Fibroblast of pulmonary artery (primary cell): ENCODE measurements at regions not wholly inside any gene's neighbourhood (a gene's known extent, or its start where the extent isn't known, plus 50 kb on each side); places are given as distances from the start of the nearest gene placed in this dataset.

Experiments
- DNase-seq: peaks from one replicate; pipeline ENCODE4 v3.0.0-alpha.2; 2010; ENCODE audit warnings: low read depth
- H3K4me3 ChIP-seq: replicated peaks from 2 replicates; pipeline ENCODE4 v1.5.1; 2011; ENCODE audit warnings: low read depth, mild to moderate bottlenecking, control low read depth, low read length, moderate library complexity
- CTCF ChIP-seq: IDR thresholded peaks from 2 replicates; pipeline ENCODE4 v1.5.1; 2011; ENCODE audit warnings: mild to moderate bottlenecking, control low read depth, low read length, inconsistent platforms; ENCODE audit errors: missing control alignments

DNA sequence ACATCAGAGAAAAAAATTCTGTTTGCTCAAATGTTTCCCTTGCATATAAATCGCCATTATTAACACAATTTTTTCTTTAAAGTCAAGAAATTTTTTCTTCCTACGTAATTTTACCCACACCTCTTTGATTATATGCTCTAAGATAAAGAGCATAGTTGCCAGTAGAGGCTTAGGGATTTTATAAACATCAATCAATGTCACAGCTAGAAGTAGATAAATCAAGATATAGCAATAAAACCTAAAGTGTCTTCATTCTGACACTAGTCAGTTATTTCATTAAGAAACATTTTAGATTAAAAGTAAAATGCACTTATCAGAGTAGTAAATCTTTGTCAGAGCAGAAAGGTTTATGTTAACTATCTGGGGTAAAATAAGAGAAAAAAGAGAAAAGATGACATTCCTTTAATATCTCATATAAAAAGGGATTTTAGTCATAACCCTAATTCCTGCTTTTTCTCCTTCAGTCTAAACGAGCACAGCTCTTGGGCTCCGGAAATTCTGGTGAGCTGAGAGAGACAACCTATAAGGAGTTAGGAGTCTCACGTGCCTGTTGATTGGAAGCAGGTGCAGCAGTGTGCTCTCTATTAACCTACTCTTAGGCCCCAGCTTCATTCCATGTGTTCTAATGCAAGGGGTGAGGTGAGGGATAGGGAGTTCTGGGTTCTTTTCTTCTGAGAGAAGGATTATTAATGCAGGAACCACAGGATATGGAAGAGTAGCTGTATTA lies 172.4 kb upstream of the GULP1 start:
- TF ChIP-seq CTCF: no peak
- DNase-seq: no peak
- no peak overlapping the region for H3K4me3 ChIP-seq

DNA sequence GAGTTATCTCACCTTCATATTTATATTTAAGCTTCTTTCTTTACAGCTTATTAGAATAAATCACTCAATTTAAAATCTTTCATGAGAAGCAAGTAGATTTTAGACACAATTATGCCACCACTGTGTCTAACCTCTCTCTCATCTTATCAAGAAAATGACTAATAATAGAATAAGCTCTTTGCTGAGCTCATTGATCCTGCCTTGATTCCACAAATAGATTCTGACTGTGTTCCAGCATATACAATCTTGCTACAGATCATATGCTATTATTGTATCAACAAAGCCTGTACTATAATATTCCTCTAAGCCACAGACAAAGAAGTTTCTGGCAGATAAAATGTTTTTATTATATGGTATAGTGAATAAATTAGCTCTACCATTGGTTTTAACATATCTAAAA lies 168.7 kb upstream of the GULP1 start:
- no peak for DNase-seq
- no peak for TF ChIP-seq CTCF
- no peak overlapping the region for H3K4me3 ChIP-seq

- H3K4me3 ChIP-seq: no peak overlapping the region
- TF ChIP-seq CTCF: no peak
- no peak for DNase-seq
These were observed 162.0 kb upstream of the GULP1 start for GRCh38 chr2:188129677-188130076.

DNA sequence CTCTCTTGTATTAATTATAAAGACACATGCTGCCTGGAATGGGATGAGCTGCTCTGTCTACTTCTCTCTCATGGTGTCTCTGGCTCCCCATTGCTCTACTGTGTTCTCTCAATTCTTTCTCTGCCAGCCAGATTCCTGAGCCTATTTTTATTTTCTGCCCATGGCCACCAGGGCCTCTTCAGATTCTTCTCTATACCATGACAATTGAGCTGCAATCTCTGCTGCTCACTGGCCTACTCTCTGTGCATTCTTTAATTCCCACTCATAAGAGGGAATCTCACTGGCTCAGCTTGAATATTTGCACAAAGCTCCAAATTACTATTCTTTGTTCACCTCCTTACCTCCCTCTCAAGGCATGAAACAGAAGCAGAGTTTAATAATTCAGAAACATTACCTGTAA lies 161.4 kb upstream of the GULP1 start:
- no peak for TF ChIP-seq CTCF
- no peak overlapping the region for H3K4me3 ChIP-seq
- DNase-seq: no peak

- H3K4me3 ChIP-seq: no peak overlapping the region
- no peak for DNase-seq
- no peak for TF ChIP-seq CTCF
These were observed 160.4 kb upstream of the GULP1 start for GRCh38 chr2:188131281-188131680.

DNA sequence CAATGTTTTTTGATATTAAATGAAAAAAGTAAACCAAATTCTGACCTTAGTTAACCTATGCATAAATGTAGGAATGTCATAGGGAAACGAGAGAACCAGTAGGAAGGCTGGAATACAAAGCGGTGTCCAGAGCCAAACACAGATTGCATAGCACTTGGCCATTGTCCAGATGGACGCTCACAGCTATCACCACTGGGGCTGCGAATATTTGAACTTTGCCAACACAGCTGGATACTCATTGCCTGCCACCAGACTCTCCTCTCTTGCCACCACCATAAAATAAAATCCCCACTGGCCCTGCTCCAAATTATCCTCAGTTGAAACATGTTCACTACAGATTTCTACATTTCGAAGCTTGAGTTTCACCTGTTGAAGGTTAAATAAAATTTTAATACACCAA lies 159.3 kb upstream of the GULP1 start:
- DNase-seq: peak; percentile 49
- no peak overlapping the region for H3K4me3 ChIP-seq
- TF ChIP-seq CTCF: no peak

DNA sequence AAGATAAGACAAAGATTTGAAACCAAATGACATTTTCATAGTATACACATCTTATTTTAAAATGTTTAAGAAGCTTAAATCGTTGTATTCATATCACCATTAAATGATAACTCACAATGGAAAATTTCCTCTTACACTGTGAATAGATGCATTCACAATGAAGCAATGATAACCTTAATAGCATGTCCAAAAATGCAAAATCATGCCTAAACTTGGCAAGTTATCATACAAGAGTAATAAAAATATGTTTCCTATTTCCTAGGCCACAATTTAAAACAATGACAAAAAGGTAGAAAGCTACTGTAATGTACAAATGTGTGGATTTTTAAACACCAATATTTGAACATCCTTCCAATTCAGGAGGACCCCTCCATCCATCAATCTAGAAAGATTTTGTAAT lies 157.4 kb upstream of the GULP1 start:
- no peak overlapping the region for H3K4me3 ChIP-seq
- TF ChIP-seq CTCF: no peak
- no peak for DNase-seq
